B cell (primary cell): ENCODE measurements at regions not wholly inside any gene's neighbourhood (a gene's known extent, or its start where the extent isn't known, plus 50 kb on each side); places are given as distances from the start of the nearest gene placed in this dataset.

ENCODE experiments used
- EZH2 ChIP-seq: IDR thresholded peaks from 2 replicates; pipeline ENCODE4 v1.6.1; 2012; ENCODE audit warnings: borderline replicate concordance, low read depth, mild to moderate bottlenecking, moderate library complexity, low read length; ENCODE audit not compliant: insufficient read depth, poor library complexity, severe bottlenecking
- TF ChIP-seq, protein P1 (sequence below): fragments of 200-600 bp; IDR thresholded peaks from one replicate; pipeline ENCODE4 v1.8.0; 2022; ENCODE audit warnings: antibody characterized with exemption, mild to moderate bottlenecking

DNA sequence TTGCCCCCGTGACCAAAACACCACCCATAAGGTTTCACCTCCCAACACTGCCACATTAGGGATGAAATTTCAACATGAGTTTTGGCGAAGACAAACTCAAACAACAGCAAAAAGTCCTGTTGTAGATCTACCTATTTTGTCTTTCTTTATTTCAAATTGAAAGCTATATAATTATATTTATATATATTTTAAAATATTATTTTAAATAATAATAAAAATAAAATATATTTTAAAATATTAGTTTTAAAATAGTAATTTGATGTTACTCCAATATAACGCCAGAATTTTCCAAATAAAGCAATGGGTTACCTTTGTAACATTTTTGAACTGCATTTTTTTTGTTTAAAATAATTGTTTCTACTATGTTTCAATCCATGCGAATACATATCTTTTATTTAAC lies 263.5 kb upstream of the USP25 start:
- TF ChIP-seq, protein P1, sequence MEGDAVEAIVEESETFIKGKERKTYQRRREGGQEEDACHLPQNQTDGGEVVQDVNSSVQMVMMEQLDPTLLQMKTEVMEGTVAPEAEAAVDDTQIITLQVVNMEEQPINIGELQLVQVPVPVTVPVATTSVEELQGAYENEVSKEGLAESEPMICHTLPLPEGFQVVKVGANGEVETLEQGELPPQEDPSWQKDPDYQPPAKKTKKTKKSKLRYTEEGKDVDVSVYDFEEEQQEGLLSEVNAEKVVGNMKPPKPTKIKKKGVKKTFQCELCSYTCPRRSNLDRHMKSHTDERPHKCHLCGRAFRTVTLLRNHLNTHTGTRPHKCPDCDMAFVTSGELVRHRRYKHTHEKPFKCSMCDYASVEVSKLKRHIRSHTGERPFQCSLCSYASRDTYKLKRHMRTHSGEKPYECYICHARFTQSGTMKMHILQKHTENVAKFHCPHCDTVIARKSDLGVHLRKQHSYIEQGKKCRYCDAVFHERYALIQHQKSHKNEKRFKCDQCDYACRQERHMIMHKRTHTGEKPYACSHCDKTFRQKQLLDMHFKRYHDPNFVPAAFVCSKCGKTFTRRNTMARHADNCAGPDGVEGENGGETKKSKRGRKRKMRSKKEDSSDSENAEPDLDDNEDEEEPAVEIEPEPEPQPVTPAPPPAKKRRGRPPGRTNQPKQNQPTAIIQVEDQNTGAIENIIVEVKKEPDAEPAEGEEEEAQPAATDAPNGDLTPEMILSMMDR = no peak
- TF ChIP-seq EZH2 = no peak
